ENCODE measurements at regions not wholly inside any gene's neighbourhood (a gene's known extent, or its start where the extent isn't known, plus 50 kb on each side); places are given as distances from the start of the nearest gene placed in this dataset.
A peak's percentile ranks its signal among the peaks of the same experiment; 100 is the strongest.
"Not testable (repeated sequence)": the region's sequence is repeated elsewhere in the genome, so short reads cannot be mapped to it uniquely, and the experiment has no call there.

DNA sequence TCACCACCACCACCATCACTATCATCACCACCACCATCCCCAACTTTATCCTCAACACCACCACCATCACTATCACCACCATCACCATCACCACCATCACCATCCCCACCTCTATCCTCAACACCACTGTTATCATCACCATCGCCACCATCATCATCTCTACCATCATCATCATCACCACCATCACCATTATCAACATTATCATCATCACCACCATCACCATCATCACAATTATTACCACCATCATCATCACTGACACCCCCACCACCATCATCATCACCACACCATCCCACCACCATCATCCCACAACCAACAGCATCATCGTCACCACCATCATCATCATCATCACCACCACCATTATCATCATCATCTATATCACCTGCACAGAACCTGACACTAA, 188.4 kb upstream of the PWP1 start:
- intact Hi-C loops (cut with micrococcal nuclease) = no loop called here
- DNase-seq = no peak

GRCh38 chr12:107500307-107500706, 185.3 kb upstream of the PWP1 start:
- DNase-seq (no peak), ATAC-seq (no peak)
- intact Hi-C loops (cut with micrococcal nuclease) = no loop called here

More for the DNA sequence above, 188.4 kb upstream of the PWP1 start:
- no peak for ATAC-seq

DNA sequence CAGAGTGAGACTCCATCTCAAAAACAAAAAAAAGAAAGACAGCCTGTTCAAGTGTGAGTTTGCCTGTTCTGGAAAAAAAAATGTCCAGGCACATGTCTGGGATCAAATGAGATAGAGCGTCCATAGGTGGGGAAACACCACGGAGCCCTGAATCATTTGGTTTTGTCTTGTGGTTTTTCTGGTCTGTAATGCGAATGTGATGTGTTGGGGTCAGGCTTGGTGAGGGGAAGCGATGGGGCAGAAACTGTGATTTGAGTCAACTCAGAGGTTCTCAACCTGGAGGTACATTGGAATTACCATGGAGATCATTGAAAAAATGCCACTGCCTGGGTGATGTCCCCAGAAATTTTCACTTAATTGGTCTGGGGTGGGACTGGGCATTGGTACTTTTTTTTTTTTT, 183.9 kb upstream of the PWP1 start:
- intact Hi-C loops (cut with micrococcal nuclease) = no loop called here
- no peak for DNase-seq
- ATAC-seq = no peak

DNA sequence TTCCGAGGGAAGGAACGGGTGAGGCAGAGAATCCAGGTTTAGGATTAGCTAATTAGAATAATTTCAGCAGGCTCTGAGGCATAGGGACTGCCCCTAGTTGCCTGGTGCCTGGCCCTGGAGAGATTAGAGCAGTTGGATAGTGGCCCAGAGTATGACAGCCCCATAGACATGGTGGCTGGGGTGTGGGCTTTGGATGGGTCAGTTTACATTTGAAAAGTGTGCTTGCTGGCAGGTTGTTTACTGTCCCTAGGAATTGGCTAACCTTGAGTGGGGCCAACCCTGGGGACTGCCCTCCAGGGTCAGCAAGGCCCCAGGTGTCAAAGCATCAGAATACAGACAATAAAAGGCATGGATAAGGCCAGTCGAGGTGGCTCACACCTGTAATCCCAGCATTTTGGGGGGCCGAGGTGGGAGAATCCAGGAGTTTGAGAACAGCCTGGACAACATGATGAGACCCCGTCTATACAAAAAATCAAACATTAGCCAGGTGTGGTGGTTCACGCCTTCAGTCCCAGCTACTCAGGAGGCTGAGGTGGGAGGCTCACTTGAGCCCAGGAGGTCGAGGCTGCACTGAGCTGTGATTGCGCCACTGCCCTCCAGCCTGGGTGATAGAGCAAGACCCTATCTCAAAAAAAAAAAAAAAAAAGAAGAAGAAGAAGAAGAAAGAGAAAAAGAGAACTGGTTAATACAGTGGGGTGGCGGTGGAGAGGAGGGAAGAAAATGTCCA, 182.3 kb upstream of the PWP1 start:
- DNase-seq (no peak), ATAC-seq (no peak)
- intact Hi-C loops (cut with micrococcal nuclease) = no loop called here

DNA sequence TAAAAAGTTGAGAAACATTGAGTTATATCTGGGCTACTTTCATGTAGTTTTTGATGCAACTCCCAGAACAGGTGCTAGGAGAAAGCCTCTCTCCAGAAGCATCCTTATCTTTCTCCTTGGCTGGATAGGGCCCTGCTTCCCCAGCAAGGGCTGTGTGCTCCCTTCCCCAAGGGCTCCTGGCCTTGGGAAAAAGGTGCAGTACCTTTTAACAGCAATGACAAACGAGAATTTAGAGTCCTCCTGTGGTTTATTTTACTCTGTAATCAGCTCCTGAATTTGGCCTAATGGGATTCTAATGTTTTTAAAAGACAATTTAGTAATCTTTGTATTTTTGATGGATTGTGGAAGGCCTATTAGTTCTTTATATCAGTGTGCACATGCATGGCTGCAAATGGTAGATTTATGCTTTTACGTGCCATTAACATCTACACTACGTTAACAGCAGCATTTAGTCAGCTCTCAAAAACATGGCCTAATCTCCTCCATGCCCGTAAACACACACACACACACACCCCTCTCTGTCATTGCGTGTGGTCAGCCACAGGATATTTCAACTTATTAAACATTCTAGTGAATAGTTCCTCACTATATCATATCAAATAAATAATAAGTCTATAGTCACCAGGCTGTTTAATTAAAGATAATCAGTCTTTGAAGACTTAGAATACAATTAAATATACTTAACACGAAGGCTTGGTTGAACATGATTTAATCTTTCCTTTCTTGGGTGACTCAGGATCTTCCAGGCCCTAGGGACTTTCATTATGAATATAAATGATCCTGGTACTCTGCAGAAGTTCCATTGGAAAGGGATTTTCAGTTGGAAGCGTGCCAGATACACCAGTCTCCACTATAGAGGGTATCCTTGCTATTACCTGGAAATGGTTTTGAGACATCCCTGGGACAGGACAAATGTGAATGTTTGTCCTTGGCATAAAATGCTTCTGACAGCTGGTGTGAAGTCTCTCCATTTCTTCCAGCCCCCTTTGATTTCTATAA, 181.4 kb upstream of the PWP1 start:
- ATAC-seq = no peak
- intact Hi-C loops (cut with micrococcal nuclease) = no loop called here
- no peak for DNase-seq

DNA sequence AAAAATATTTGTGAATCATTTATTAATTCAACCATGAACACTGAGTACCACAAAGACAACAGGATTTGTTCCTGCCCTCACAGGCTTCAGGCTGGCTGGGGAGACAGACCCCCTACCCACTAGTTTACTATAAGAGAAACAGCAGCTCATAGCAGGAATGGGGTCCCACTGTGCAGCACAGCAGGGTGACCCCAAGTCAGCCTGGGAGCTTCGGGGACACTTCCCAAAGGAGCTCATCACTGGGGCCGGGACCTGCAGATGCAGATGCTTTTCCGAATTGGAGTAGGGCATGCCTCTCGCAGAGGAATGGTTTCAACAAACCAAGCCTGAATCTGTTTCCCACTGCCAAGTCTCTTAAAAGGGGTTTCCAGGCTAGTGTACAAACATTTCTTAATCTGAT, 176.2 kb upstream of the PWP1 start:
- no peak for ATAC-seq
- intact Hi-C loops (cut with micrococcal nuclease) = no loop called here
- no peak for DNase-seq

DNA sequence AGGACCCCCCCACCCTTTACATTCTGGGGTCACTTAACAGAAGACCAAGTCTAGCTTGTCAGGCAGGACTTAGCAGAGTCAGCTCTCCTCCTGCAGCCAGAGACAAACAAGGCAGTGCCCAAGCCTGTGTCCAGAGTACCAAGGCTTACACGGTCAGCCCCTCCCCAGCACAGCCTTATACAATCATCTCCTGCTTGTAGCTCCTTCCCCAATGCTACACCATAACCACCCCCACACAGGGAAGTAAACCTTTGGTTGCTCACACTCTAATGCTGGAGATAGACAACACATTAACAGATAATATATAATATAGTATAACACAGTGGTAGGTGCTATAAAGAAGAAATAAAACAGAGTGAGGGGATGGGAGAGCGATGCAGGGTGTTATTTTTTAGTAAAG, 175.4 kb upstream of the PWP1 start:
- ATAC-seq (no peak), DNase-seq (no peak)
- intact Hi-C loops (cut with micrococcal nuclease) = no loop called here

- ATAC-seq = peak; percentile 60
- no peak for DNase-seq
Measured at GRCh38 chr12:107511292-107511691, 174.3 kb upstream of the PWP1 start.

GRCh38 chr12:107512391-107512790, 173.2 kb upstream of the PWP1 start:
- no peak for DNase-seq
- ATAC-seq = peak; percentile 54
- intact Hi-C loops (cut with micrococcal nuclease) = no loop called here

More at GRCh38 chr12:107511292-107511691, 174.3 kb upstream of the PWP1 start:
- intact Hi-C loops (cut with micrococcal nuclease) = no loop called here

DNA sequence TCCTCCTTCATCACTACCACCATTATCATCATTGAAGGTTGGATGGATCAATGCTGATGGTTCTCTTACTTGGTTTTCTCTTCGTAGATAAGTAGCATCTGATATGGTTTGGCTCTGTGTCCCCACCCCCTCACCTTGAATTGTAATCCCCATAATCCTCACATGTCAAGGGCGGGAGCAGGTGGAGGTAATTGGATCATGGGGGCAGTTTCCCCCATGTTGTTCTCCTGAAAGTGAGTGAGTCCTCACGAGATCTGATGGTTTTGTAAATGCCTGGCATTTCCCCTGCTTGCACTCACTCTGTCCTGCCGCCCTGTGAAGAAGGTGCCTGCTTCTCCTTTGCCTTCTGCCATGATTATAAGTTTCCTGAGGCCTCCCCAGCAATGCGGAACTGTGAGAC, 172.4 kb upstream of the PWP1 start:
- intact Hi-C loops (cut with micrococcal nuclease) = no loop called here
- ATAC-seq = no peak
- DNase-seq = no peak

DNA sequence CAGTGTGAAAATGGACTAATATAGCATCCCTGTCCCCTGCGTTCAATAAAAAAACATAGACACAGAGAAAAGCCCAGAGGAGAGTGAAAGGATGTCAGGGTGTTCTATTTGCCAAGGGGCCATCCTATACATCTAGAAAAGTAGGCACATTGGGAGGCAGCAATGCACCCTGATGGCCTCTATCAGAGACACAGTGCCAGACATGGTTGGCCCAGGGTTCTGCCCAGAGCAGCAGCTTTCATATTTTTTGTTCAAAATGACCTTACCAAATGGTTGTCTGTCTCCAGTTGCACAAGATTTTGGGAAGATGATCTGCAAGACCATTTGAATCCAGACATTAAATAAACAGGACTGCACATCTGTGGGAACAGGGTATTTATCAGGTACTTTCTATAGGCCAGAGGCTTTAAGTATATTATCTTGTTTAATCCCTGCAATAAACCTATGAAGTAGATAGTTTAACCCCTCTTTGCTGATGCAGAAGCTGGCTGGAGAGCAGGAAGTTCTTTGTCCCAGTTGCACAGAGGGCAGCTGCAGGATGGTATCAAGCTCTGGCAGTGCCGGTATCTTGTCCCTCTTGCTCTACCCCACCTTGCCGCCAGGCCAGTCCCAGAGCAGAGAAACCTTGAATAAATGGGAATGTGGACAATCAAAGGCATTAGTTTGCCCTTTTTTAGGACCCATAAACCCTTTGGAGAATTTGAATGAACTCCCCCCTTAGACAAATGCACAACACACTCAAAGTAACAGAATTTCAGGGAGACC, 171.8 kb upstream of the PWP1 start:
- no peak for DNase-seq
- ATAC-seq = no peak
- intact Hi-C loops (cut with micrococcal nuclease) = no loop called here

DNA sequence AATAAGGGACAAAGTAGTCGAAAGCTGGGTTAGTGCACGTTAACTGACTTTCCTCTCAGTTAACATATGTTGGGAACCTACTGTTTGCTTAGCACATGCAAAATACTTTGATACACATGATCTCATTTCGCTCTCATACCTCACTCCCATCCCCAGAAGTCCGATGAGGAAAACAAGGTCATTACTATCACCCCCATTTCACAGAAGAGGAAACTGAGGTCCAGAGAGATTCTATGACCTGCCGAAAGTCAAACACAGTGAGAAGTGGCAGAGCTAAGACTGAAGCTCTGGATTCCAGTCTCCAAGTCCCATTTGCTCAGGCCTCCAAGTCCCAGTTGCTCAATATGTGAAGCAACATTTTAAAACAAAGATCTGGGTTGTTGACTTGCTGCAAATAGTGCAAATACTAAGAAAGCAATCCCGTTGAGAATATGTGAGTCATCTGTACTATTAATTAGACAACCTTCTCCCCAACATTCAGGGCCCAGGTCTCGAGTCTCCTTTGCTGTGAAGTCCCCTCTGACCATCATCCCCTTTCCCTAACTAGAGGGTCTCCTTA, 170.6 kb upstream of the PWP1 start:
- ATAC-seq (peak; percentile 85), DNase-seq (no peak)
- intact Hi-C loops (cut with micrococcal nuclease) = no loop called here

DNA sequence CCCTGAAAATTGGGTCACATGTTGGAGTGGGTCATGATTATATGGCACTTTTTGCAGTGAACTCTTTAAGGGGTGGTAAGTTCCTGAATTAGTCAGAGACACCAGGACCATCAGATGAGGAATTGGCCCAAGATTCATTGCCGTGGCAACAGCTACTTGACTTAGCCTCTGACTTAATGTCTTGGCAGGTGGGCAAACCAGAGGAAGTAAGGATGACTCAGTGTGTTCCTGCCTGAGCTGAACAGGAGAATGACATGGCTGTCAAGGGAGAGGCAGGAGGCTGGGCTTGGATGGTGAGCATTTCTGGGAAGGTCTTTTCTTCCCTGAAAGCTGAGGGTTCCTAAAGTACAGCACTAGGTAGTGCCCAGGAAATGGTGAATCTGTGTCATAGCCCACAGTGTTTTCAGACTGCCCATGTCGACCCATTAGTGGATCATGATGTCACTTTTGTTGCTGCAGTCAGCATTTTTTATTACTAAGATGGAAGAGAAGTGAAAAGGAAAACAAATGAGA, 170.1 kb upstream of the PWP1 start:
- intact Hi-C loops (cut with micrococcal nuclease) = no loop called here
- DNase-seq = peak; percentile 40

GRCh38 chr12:107517816-107518215, 167.8 kb upstream of the PWP1 start:
- ATAC-seq; intact Hi-C loops (cut with micrococcal nuclease); DNase-seq: not testable (repeated sequence)

More for the DNA sequence above, 170.1 kb upstream of the PWP1 start:
- peak; percentile 95 for ATAC-seq

DNA sequence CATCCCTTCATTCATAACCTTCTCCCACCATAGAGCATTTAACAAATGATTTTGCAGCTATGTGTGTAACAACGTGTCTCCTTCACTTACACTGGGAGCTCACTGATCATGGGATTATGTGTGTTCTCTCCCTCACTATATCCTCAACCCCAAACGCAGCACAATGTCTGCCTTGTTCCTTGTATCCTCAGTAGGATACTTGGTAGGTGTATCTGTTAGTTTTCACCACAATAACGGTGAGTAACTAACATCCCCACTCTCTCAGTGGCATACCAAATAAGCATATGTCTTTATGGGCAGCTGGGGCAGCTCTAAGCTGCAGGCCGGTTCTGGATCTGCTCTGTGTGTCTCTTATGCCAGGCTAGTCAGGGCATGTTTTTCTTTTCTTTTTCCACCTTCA, 166.7 kb upstream of the PWP1 start:
- ATAC-seq = no peak
- DNase-seq = no peak
- intact Hi-C loops (cut with micrococcal nuclease) = no loop called here

DNA sequence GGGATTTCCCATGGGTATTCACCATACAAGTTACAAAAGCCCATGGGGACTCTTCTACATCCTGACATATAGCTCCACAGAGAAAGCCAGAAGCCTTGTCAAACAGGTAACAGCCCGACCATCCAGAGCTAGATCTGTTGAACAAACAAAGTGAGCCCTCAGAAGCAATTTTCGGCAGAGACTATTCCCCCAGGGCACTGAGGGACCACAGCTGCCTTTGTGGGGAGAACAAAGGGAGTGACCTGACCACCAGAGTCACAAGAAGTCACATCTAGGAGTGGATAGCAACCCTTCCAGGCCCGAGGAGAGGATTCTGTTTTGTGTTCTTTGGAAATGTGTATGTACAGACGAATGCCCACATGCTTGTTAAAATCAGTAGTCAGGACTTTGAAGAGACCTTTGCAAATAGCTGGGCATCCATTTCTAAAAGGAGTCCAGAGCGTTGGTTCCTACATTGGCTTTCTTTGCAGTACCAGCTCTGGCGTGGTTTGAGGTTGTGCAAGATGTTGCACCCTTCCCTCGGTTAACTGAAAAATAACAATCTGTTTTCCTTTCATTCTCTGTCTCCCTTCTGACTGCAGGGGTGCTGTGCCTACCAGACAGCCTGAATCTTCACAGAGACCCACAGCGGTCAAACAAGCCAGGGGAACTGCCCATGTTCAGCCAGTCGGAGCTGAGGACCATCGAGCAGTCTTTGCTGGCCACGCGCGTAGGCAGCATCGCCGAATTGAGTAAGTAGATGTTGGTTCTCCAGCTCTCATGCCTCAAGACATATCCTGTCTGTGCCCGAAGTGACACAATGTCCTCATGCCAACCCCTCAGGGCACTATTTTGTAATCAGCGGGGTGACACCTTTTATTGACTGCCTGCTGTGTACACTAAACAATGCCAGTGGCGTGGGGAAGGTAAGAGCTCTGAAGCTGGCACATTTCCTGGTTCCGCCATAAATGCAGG, 165.4 kb upstream of the PWP1 start:
- intact Hi-C loops (cut with micrococcal nuclease) = no loop called here

DNA sequence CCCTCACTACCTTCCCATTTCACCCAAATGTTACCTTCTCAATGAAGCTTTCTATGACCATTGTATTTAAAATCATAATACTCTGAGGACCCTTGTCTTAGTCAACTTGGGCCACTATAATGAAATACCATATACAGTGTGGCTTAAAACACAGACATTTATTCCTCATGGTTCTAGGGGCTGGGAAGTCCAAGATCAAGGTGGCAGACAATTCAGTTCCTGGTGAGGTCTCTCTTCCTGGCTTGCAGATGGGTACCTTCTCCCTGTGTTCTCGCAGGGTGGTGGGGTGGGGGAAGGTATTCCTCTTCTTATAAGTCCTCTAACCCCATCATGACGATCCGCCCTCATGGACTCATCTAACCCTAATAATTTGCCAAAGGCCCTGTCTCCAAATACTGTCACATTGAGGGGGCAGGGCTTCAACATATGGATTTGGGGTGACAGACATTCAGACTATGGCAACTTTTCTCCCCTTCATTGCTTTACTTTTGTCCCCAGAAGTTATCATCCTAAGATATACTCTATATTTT, 163.7 kb upstream of the PWP1 start:
- intact Hi-C loops (cut with micrococcal nuclease) = no loop called here
- DNase-seq (no peak), ATAC-seq (no peak)

More for the DNA sequence above, 165.4 kb upstream of the PWP1 start:
- ATAC-seq = no peak
- no peak for DNase-seq
